ENCODE measurements at regions not wholly inside any gene's neighbourhood (a gene's known extent, or its start where the extent isn't known, plus 50 kb on each side); places are given as distances from the start of the nearest gene placed in this dataset.
"Not testable (repeated sequence)": the region's sequence is repeated elsewhere in the genome, so short reads cannot be mapped to it uniquely, and the experiment has no call there.

GRCh38 chr11:25816411-25816810 lies 515.5 kb upstream of the ANO3 start:
- H3K4me3 ChIP-seq (ENCODE audit: control insufficient read depth in 2 of 3, extremely low read depth in 1 of 3, insufficient read depth in 2 of 3, low read depth in 1 of 3, low read length in 3 of 3) = no peak overlapping the region
- H4K20me1 ChIP-seq (ENCODE audit: control insufficient read depth, extremely low read depth, insufficient read depth, low read length) = no peaks in the 10 kb centered on the region
- FAIRE-seq (no peak), DNase-seq (ENCODE audit: low read depth, low spot score) (no peak)
- no peaks in the 10 kb centered on the region for H3K27me3 ChIP-seq (ENCODE audit: control insufficient read depth, extremely low read depth, insufficient read depth, low read length)
- dilution Hi-C loops (cut with MboI; ENCODE audit: extremely low pct_ligation_motif_present, low sequenced_read_pairs) = no loop called here
- H3K4me1 ChIP-seq (ENCODE audit: control insufficient read depth, extremely low read depth, insufficient read depth, low read length) = no peaks in the 10 kb centered on the region
- no peaks in the 10 kb centered on the region for H3K36me3 ChIP-seq (ENCODE audit: control insufficient read depth in 2 of 2, extremely low read depth in 1 of 2, insufficient read depth in 2 of 2, low read length in 2 of 2)
- H3K4me2 ChIP-seq (ENCODE audit: control insufficient read depth, extremely low read depth, insufficient read depth, low read depth, low read length) = no peak overlapping the region
- H3K9me3 ChIP-seq (ENCODE audit: control insufficient read depth, low read depth, low read length) = no peaks in the 10 kb centered on the region
- no peaks in the 10 kb centered on the region for H3K9me1 ChIP-seq (ENCODE audit: control insufficient read depth, extremely low read depth, insufficient read depth, low read length)
- H2AFZ ChIP-seq (ENCODE audit: control insufficient read depth, low read length) = no peak overlapping the region
- no peaks in the 10 kb centered on the region for H3K79me2 ChIP-seq (ENCODE audit: control insufficient read depth, insufficient read depth, low read length)
- TF ChIP-seq CTCF (optimal IDR thresholded peaks at IDR 0.05 in 1 of 3, IDR thresholded peaks at IDR 0.05 in 1 of 3, conservative IDR thresholded peaks at IDR 0.05 in 1 of 3; ENCODE audit: extremely low read depth in 1 of 3, insufficient read depth in 2 of 3, low read length in 3 of 3) = no peak
- no peak for TF ChIP-seq EZH2 (IDR thresholded peaks at IDR 0.05; ENCODE audit: low read length)
- no peak overlapping the region for H3K9ac ChIP-seq (ENCODE audit: control insufficient read depth, extremely low read depth, insufficient read depth, low read length)
- H3K27ac ChIP-seq (ENCODE audit: control insufficient read depth, insufficient read depth, low read length) = no peak overlapping the region

- Histone ChIP-seq H3K9me3 (ENCODE audit: control insufficient read depth, low read depth, low read length) (no peaks in the 10 kb centered on the region), H3K9ac (ENCODE audit: control insufficient read depth, extremely low read depth, insufficient read depth, low read length) (no peak overlapping the region), H3K27ac (ENCODE audit: control insufficient read depth, insufficient read depth, low read length) (no peak overlapping the region), H3K27me3 (ENCODE audit: control insufficient read depth, extremely low read depth, insufficient read depth, low read length) (no peaks in the 10 kb centered on the region), H4K20me1 (ENCODE audit: control insufficient read depth, extremely low read depth, insufficient read depth, low read length) (no peaks in the 10 kb centered on the region), H3K79me2 (ENCODE audit: control insufficient read depth, insufficient read depth, low read length) (no peaks in the 10 kb centered on the region), H3K4me2 (ENCODE audit: control insufficient read depth, extremely low read depth, insufficient read depth, low read depth, low read length) (no peak overlapping the region), H3K4me3 (ENCODE audit: control insufficient read depth in 2 of 3, extremely low read depth in 1 of 3, insufficient read depth in 2 of 3, low read depth in 1 of 3, low read length in 3 of 3) (no peak overlapping the region), H3K9me1 (ENCODE audit: control insufficient read depth, extremely low read depth, insufficient read depth, low read length) (no peaks in the 10 kb centered on the region), H3K36me3 (ENCODE audit: control insufficient read depth in 2 of 2, extremely low read depth in 1 of 2, insufficient read depth in 2 of 2, low read length in 2 of 2) (no peaks in the 10 kb centered on the region), H3K4me1 (ENCODE audit: control insufficient read depth, extremely low read depth, insufficient read depth, low read length) (no peaks in the 10 kb centered on the region), H2AFZ (ENCODE audit: control insufficient read depth, low read length) (no peak overlapping the region)
- dilution Hi-C loops (cut with MboI; ENCODE audit: extremely low pct_ligation_motif_present, low sequenced_read_pairs) = no loop called here
- DNase-seq (ENCODE audit: low read depth, low spot score) (no peak), FAIRE-seq (no peak)
- no peak for TF ChIP-seq CTCF (optimal IDR thresholded peaks at IDR 0.05 in 1 of 3, IDR thresholded peaks at IDR 0.05 in 1 of 3, conservative IDR thresholded peaks at IDR 0.05 in 1 of 3; ENCODE audit: extremely low read depth in 1 of 3, insufficient read depth in 2 of 3, low read length in 3 of 3)
- no peak for TF ChIP-seq EZH2 (IDR thresholded peaks at IDR 0.05; ENCODE audit: low read length)
Observed at GRCh38 chr11:25824688-25825087, 507.2 kb upstream of the ANO3 start.

- H4K20me1 ChIP-seq (ENCODE audit: control insufficient read depth, extremely low read depth, insufficient read depth, low read length); H2AFZ ChIP-seq (ENCODE audit: control insufficient read depth, low read length); H3K9ac ChIP-seq (ENCODE audit: control insufficient read depth, extremely low read depth, insufficient read depth, low read length); H3K79me2 ChIP-seq (ENCODE audit: control insufficient read depth, insufficient read depth, low read length); H3K9me3 ChIP-seq (ENCODE audit: control insufficient read depth, low read depth, low read length); H3K36me3 ChIP-seq (ENCODE audit: control insufficient read depth in 2 of 2, extremely low read depth in 1 of 2, insufficient read depth in 2 of 2, low read length in 2 of 2); DNase-seq (ENCODE audit: low read depth, low spot score); H3K4me1 ChIP-seq (ENCODE audit: control insufficient read depth, extremely low read depth, insufficient read depth, low read length); H3K4me3 ChIP-seq (ENCODE audit: control insufficient read depth in 2 of 3, extremely low read depth in 1 of 3, insufficient read depth in 2 of 3, low read depth in 1 of 3, low read length in 3 of 3); dilution Hi-C loops (cut with MboI; ENCODE audit: extremely low pct_ligation_motif_present, low sequenced_read_pairs); H3K27me3 ChIP-seq (ENCODE audit: control insufficient read depth, extremely low read depth, insufficient read depth, low read length); H3K9me1 ChIP-seq (ENCODE audit: control insufficient read depth, extremely low read depth, insufficient read depth, low read length); FAIRE-seq; H3K4me2 ChIP-seq (ENCODE audit: control insufficient read depth, extremely low read depth, insufficient read depth, low read depth, low read length); H3K27ac ChIP-seq (ENCODE audit: control insufficient read depth, insufficient read depth, low read length): not testable (repeated sequence)
Observed at GRCh38 chr11:25831485-25831884, 500.4 kb upstream of the ANO3 start.

All from keratinocyte (primary cell).